A549 (cell line): ENCODE measurements at regions not wholly inside any gene's neighbourhood (a gene's known extent, or its start where the extent isn't known, plus 50 kb on each side); places are given as distances from the start of the nearest gene placed in this dataset.

Experiments
- ATAC-seq, 2 experiments: fragments of 200-7000 bp in 1 of 2; fragments of >200 bp in 1 of 2; cut with Nextera tagmentation in 1 of 2; cut with Tn5 transposase in 1 of 2; 3 replicates each; pipeline versions ENCODE4 v1.8.0 to v1.9.1; 2018 to 2020; ENCODE audit warnings: mild to moderate bottlenecking in 1 of 2, moderate library complexity in 1 of 2
- CTCF ChIA-PET: fragments of 300-600 bp; sonication (Branson Sonifier 250); formaldehyde crosslinking; extraction: SDS; loops from one replicate; lab custom pipeline; 2021; ENCODE audit warnings: antibody characterized with exemption, inconsistent platforms; lab: Yijun Ruan, JAX
- POLR2A ChIA-PET: fragments of 350-600 bp; formaldehyde crosslinking; extraction: SDS; loops from one replicate; lab custom pipeline; 2021; ENCODE audit warnings: antibody characterized with exemption, inconsistent platforms; lab: Yijun Ruan, JAX
- DNase-seq, 2 experiments: peaks; one replicate each; pipeline versions ENCODE4 v3.0.0 to v3.0.0-alpha.2; 2011 to 2016; ENCODE audit warnings: low read depth in 1 of 2, low spot score in 1 of 2
- FAIRE-seq: peaks from 2 replicates; lab custom pipeline; 2011; peaks lifted over from hg19 to GRCh38; lab: Jason Lieb, UNC
- H3K27ac ChIP-seq, 2 experiments: fragments of >200 bp; sonication (Bioruptor Twin); formaldehyde crosslinking; 3 replicates each; pipeline ENCODE4 v1.5.1; 2016 to 2017
- H3K4me1 ChIP-seq: fragments of >200 bp; sonication (Bioruptor Twin); formaldehyde crosslinking; 3 replicates; pipeline ENCODE4 v1.6.1; 2016
- H3K4me2 ChIP-seq: fragments of >200 bp; sonication (Bioruptor Twin); formaldehyde crosslinking; 3 replicates; pipeline ENCODE4 v1.6.1; 2016
- H3K4me3 ChIP-seq: fragments of >200 bp; sonication (Bioruptor Twin); formaldehyde crosslinking; 3 replicates; pipeline ENCODE4 v1.5.1; 2016
- H3K9me3 ChIP-seq: fragments of >200 bp; sonication (Bioruptor Twin); formaldehyde crosslinking; 3 replicates; pipeline ENCODE4 v1.6.1; 2016
- BHLHE40 ChIP-seq: IDR thresholded peaks from 2 replicates; pipeline ENCODE4 v1.6.1; 2012; ENCODE audit warnings: low read depth, low read length, inconsistent platforms
- CBX2 ChIP-seq: fragments of 200-600 bp; sonication (generic); IDR thresholded peaks from 2 replicates; pipeline ENCODE4 v1.6.1; 2016; ENCODE audit warnings: low read depth, mild to moderate bottlenecking, borderline replicate concordance
- CBX8 ChIP-seq: fragments of 200-600 bp; sonication (generic); IDR thresholded peaks from 2 replicates; pipeline ENCODE4 v1.6.1; 2016
- CEBPB ChIP-seq, 2 experiments: fragments of >200 bp in 1 of 2; sonication (Bioruptor Twin) in 1 of 2; formaldehyde crosslinking in 1 of 2; IDR thresholded peaks; 2 replicates each; pipeline ENCODE4 v1.6.1; 2012 to 2016
- CHD4 ChIP-seq: fragments of 200-600 bp; sonication (generic); IDR thresholded peaks from 2 replicates; pipeline ENCODE4 v1.6.1; 2016; ENCODE audit warnings: antibody characterized with exemption, mild to moderate bottlenecking, borderline replicate concordance
- E2F6 ChIP-seq: IDR thresholded peaks from 2 replicates; pipeline ENCODE4 v1.6.1; 2012; ENCODE audit warnings: low read depth, borderline replicate concordance
- EHMT2 ChIP-seq: fragments of 200-600 bp; sonication (generic); IDR thresholded peaks from 2 replicates; pipeline ENCODE4 v1.6.1; 2016; ENCODE audit warnings: antibody characterized with exemption, low read depth, mild to moderate bottlenecking, moderate library complexity
- EP300 ChIP-seq, 2 experiments: fragments of >200 bp; sonication (Bioruptor Twin); formaldehyde crosslinking; IDR thresholded peaks; 2 replicates in 1 of 2; 3 replicates in 1 of 2; pipeline ENCODE4 v1.6.1; 2016 to 2017
- FOSB ChIP-seq: fragments of 250-450 bp; sonication (Bioruptor Pico); IDR thresholded peaks from 2 replicates; pipeline ENCODE4 v1.5.0; 2020; ENCODE audit warnings: mild to moderate bottlenecking, moderate library complexity
- FOSL2 ChIP-seq, 2 experiments: fragments of 450-650 bp in 1 of 2; fragments of >200 bp in 1 of 2; sonication (Bioruptor Twin) in 1 of 2; formaldehyde crosslinking; IDR thresholded peaks; 2 replicates each; pipeline versions ENCODE4 v1.5.0 to v1.6.1; 2016 to 2020; ENCODE audit warnings: mild to moderate bottlenecking in 1 of 2, moderate library complexity in 1 of 2
- GATA3 ChIP-seq: IDR thresholded peaks from 2 replicates; pipeline ENCODE4 v1.6.1; 2012; ENCODE audit warnings: borderline replicate concordance
- HDAC2 ChIP-seq: fragments of 200-600 bp; sonication (generic); IDR thresholded peaks from 2 replicates; pipeline ENCODE4 v1.6.1; 2016
- HEYL ChIP-seq: fragments of 250-450 bp; sonication (Bioruptor Pico); IDR thresholded peaks from 2 replicates; pipeline ENCODE4 v1.8.0; 2021; ENCODE audit warnings: mild to moderate bottlenecking, moderate library complexity
- HOXA7 ChIP-seq: fragments of 250-450 bp; sonication (Bioruptor Pico); IDR thresholded peaks from 2 replicates; pipeline ENCODE4 v1.5.0; 2020; ENCODE audit warnings: mild to moderate bottlenecking, moderate library complexity
- HOXB13 ChIP-seq: fragments of 250-450 bp; sonication (Bioruptor Pico); IDR thresholded peaks from 2 replicates; pipeline ENCODE4 v1.5.0; 2020; ENCODE audit warnings: low read depth, mild to moderate bottlenecking, moderate library complexity
- JUNB ChIP-seq: fragments of >200 bp; sonication (Bioruptor Twin); formaldehyde crosslinking; IDR thresholded peaks from 2 replicates; pipeline ENCODE4 v1.6.1; 2016
- KDM1A ChIP-seq: fragments of 200-600 bp; sonication (generic); IDR thresholded peaks from 2 replicates; pipeline ENCODE4 v1.6.1; 2016; ENCODE audit warnings: low read depth, mild to moderate bottlenecking
- KDM5A ChIP-seq: fragments of 200-600 bp; sonication (generic); IDR thresholded peaks from 2 replicates; pipeline ENCODE4 v1.6.1; 2016; ENCODE audit warnings: antibody characterized with exemption, mild to moderate bottlenecking
- MAFK ChIP-seq: fragments of 450-650 bp; IDR thresholded peaks from 2 replicates; pipeline ENCODE4 v1.6.1; 2014; ENCODE audit not compliant: partially characterized antibody
- MAZ ChIP-seq: fragments of 150-350 bp; IDR thresholded peaks from 2 replicates; pipeline ENCODE4 v1.6.1; 2014; ENCODE audit warnings: antibody characterized with exemption, low read depth, low read length, borderline replicate concordance
- MYC ChIP-seq: IDR thresholded peaks from 2 replicates; pipeline ENCODE4 v1.6.1; 2012; ENCODE audit warnings: mild to moderate bottlenecking, inconsistent platforms, low read length, improper control_type of control experiment, borderline replicate concordance
- NFE2L2 ChIP-seq: fragments of 150-350 bp; conservative IDR thresholded peaks from 2 replicates; pipeline ENCODE4 v1.6.1; 2014; ENCODE audit warnings: low read length
- POLR2AphosphoS2 ChIP-seq: conservative IDR thresholded peaks from 2 replicates; pipeline ENCODE4 v1.6.1; 2012; ENCODE audit warnings: low read length, improper control_type of control experiment, inconsistent platforms
- RARB ChIP-seq: fragments of 250-450 bp; sonication (Bioruptor Pico); IDR thresholded peaks from 2 replicates; pipeline ENCODE4 v1.8.0; 2021; ENCODE audit warnings: mild to moderate bottlenecking, moderate library complexity
- SMC3 ChIP-seq: fragments of >200 bp; sonication (Bioruptor Twin); formaldehyde crosslinking; IDR thresholded peaks from 3 replicates; pipeline ENCODE4 v1.6.1; 2018; ENCODE audit warnings: inconsistent platforms
- SREBF2 ChIP-seq: fragments of 450-650 bp; IDR thresholded peaks from 2 replicates; pipeline ENCODE4 v1.6.1; 2014; ENCODE audit warnings: mild to moderate bottlenecking, moderate library complexity
- ZC3H11A ChIP-seq: fragments of 450-650 bp; IDR thresholded peaks from 2 replicates; pipeline ENCODE4 v1.6.1; 2014; ENCODE audit warnings: antibody characterized with exemption, mild to moderate bottlenecking
- ZFP36 ChIP-seq: fragments of 450-650 bp; IDR thresholded peaks from 2 replicates; pipeline ENCODE4 v1.6.1; 2014; ENCODE audit warnings: borderline replicate concordance; ENCODE audit not compliant: partially characterized antibody
- ZNF302 ChIP-seq: fragments of 250-450 bp; sonication (Bioruptor Pico); IDR thresholded peaks from 2 replicates; pipeline ENCODE4 v1.9.0; 2021; ENCODE audit warnings: inconsistent platforms, mild to moderate bottlenecking, moderate library complexity
- ZSCAN20 ChIP-seq: fragments of 250-450 bp; sonication (Bioruptor Pico); IDR thresholded peaks from 2 replicates; pipeline ENCODE4 v1.8.0; 2022; ENCODE audit warnings: mild to moderate bottlenecking, moderate library complexity
- WGBS: methylation state at CpG from one replicate; pipeline ENCODE4 v1.1.6; 2017; ENCODE audit errors: missing lambda C conversion rate; 5-methylcytosine and 5-hydroxymethylcytosine counted together
- TF ChIP-seq, protein P1 (sequence below): fragments of 250-450 bp; sonication (Bioruptor Pico); IDR thresholded peaks from 2 replicates; pipeline ENCODE4 v1.5.0; 2020; ENCODE audit warnings: low read depth, mild to moderate bottlenecking, moderate library complexity

DNA sequence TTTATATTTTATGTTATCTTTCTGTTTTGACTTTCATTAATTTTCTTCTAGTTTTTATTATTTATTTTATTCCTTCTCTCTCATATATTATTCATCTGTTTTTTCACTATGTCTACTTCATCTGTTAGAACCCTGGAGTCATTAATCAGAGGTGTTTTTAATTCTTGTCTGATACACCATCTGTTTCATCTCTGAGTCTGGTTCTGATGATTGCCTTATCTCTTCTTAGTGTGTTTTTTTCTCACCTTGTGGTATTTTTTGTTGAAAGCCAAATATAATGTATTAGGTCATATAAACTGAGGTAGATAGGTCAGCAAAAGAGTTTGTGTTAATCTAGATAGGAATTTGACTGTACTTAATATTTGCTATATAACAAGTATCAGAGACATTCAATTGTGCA is 1005.7 kb upstream of the NCAM2 start:
- ChIA-PET POLR2A (no interaction called here), CTCF (no interaction called here)
- DNase-seq (no peak), ATAC-seq (no peak), FAIRE-seq (no peak)
- no peaks in the 10 kb centered on the region for H3K4me1 ChIP-seq
- H3K27ac ChIP-seq: no peak overlapping the region
- TF ChIP-seq CHD4: no peak
- TF ChIP-seq FOSB: no peak
- TF ChIP-seq CBX8: no peak
- no peak for TF ChIP-seq CEBPB (IDR thresholded peaks at IDR 0.05)
- no peak for TF ChIP-seq MAFK
- TF ChIP-seq HOXB13 (CRISPR knock-in tag): no peak
- TF ChIP-seq ZC3H11A: no peak
- TF ChIP-seq BHLHE40: no peak
- TF ChIP-seq MAZ: no peak
- TF ChIP-seq CBX2: no peak
- TF ChIP-seq GATA3: no peak
- H3K9me3 ChIP-seq: no peaks in the 10 kb centered on the region
- H3K4me2 ChIP-seq: no peak overlapping the region
- H3K4me3 ChIP-seq: no peak overlapping the region

DNA sequence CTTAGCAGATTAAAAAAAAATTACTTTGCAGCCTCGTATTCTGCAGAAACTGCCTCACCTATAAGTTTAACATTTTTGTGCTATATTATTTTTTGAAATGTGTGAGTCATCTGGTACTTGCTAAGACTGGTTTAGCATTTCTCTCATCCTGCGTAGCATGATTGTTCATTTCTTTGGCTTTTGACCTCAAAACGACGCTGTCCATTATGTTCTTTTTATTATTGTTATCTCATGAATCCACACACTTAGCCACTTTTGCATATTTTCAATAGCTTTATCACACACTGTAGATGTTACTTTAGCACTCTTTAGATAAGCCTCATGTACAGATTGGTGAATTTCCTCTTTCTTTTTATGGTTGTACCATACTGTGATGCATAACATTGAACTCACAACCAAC is 1004.9 kb upstream of the NCAM2 start:
- DNase-seq (no peak), FAIRE-seq (no peak)
- WGBS: 13% methylated on average over 4 of the region's 4 CpGs

DNA sequence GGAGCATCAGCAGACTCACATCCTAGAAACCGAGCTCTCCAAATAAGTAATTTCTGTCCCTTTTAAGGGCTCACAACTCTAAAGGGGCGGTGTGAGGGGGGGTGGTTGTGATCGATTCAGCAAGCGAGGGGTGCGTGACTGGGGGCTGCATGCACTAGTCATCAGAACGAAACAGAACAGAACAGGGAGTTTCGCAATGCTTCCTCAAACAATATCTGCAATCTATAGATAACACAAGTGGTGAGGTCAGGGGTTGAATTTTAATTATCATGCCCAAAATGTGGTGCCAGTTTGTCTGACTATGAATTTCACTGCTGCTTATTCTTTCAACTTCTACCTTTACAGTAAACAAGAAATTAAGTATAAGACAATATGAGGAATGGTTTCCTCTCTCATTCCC is 1003.0 kb upstream of the NCAM2 start:
- DNase-seq (no peak), FAIRE-seq (no peak), ATAC-seq (no peak)
- Histone ChIP-seq H3K27ac (no peak overlapping the region), H3K4me3 (no peak overlapping the region), H3K4me1 (no peaks in the 10 kb centered on the region), H3K9me3 (no peaks in the 10 kb centered on the region), H3K4me2 (no peak overlapping the region)
- 21% methylated on average over 4 of the region's 7 CpGs for WGBS
- POLR2A ChIA-PET: no interaction called here
- CTCF ChIA-PET: no interaction called here
- no peak for TF ChIP-seq EHMT2
- no peak for TF ChIP-seq HOXA7 (CRISPR knock-in tag)
- no peak for TF ChIP-seq ZNF302 (CRISPR knock-in tag)
- no peak for TF ChIP-seq SREBF2
- TF ChIP-seq EP300 (IDR thresholded peaks at IDR 0.05): no peak
- TF ChIP-seq, protein P1, sequence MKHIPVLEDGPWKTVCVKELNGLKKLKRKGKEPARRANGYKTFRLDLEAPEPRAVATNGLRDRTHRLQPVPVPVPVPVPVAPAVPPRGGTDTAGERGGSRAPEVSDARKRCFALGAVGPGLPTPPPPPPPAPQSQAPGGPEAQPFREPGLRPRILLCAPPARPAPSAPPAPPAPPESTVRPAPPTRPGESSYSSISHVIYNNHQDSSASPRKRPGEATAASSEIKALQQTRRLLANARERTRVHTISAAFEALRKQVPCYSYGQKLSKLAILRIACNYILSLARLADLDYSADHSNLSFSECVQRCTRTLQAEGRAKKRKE: no peak
- no peak for TF ChIP-seq KDM5A
- no peak for TF ChIP-seq ZSCAN20 (CRISPR knock-in tag)
- no peak for TF ChIP-seq CBX8
- no peak for TF ChIP-seq KDM1A
- TF ChIP-seq HDAC2: no peak
- no peak for TF ChIP-seq CBX2
- no peak for TF ChIP-seq JUNB

More for the DNA sequence above, 1004.9 kb upstream of the NCAM2 start:
- ATAC-seq: no peak
- Histone ChIP-seq H3K27ac (no peak overlapping the region), H3K4me1 (no peaks in the 10 kb centered on the region), H3K9me3 (no peaks in the 10 kb centered on the region), H3K4me3 (no peak overlapping the region), H3K4me2 (no peak overlapping the region)
- ChIA-PET POLR2A (no interaction called here), CTCF (no interaction called here)
- TF ChIP-seq SREBF2: no peak
- no peak for TF ChIP-seq ZFP36
- TF ChIP-seq JUNB: no peak
- TF ChIP-seq MYC: no peak
- TF ChIP-seq HEYL: no peak
- TF ChIP-seq KDM1A: no peak
- TF ChIP-seq FOSL2 (IDR thresholded peaks at IDR 0.05): no peak
- TF ChIP-seq FOSL2 (CRISPR knock-in tag; IDR thresholded peaks at IDR 0.05): no peak
- TF ChIP-seq SMC3: no peak
- no peak for TF ChIP-seq POLR2AphosphoS2
- no peak for TF ChIP-seq RARB (CRISPR knock-in tag)
- TF ChIP-seq, protein P1: no peak
- no peak for TF ChIP-seq FOSB
- no peak for TF ChIP-seq NFE2L2
- TF ChIP-seq E2F6: no peak
- no peak for TF ChIP-seq CHD4
